Pancreas (tissue), 10 donors: ENCODE measurements at regions not wholly inside any gene's neighbourhood (a gene's known extent, or its start where the extent isn't known, plus 50 kb on each side); places are given as distances from the start of the nearest gene placed in this dataset.
"Not testable (repeated sequence)": the region's sequence is repeated elsewhere in the genome, so short reads cannot be mapped to it uniquely, and the experiment has no call there.

Source experiments
- ATAC-seq, 4 donors: fragments of 200-7000 bp; cut with Tn5 transposase; one replicate each; pipeline versions ENCODE4 v1.8.0 to v1.9.1; 2020; ENCODE audit warnings: mild to moderate bottlenecking in 4 of 4, moderate library complexity in 4 of 4
- DNase-seq, 6 donors: peaks; one replicate each; pipeline ENCODE4 v3.0.0-alpha.2; 2020
- FAIRE-seq: peaks from 2 replicates; lab custom pipeline; 2012; peaks lifted over from hg19 to GRCh38; lab: Jason Lieb, UNC
- H3K27ac ChIP-seq, 4 donors: fragments of 200-600 bp; sonication (generic); 1 replicate in 3 of 4; 2 replicates in 1 of 4; pipeline versions ENCODE4 v1.5.0 to v1.8.0; 2020
- H3K27me3 ChIP-seq, 4 donors: fragments of 200-600 bp; one replicate each; pipeline ENCODE4 v1.8.0; 2021
- H3K36me3 ChIP-seq, 3 donors: fragments of 200-600 bp; sonication (generic) in 1 of 3; one replicate each; pipeline versions ENCODE4 v1.5.0 to v1.8.0; 2020 to 2021
- H3K4me1 ChIP-seq, 3 donors: fragments of 200-600 bp; one replicate each; pipeline ENCODE4 v1.8.0; 2021
- H3K4me3 ChIP-seq, 4 donors: fragments of 200-600 bp; sonication (generic) in 2 of 4; one replicate each; pipeline versions ENCODE4 v1.5.0 to v1.8.0; 2020 to 2021
- H3K9me3 ChIP-seq, 4 donors: fragments of 200-600 bp; one replicate each; pipeline ENCODE4 v1.8.0; 2021
- WGBS, 2 donors: extraction: QIAGEN DNeasy Blood & Tissue Kit; methylation state at CpG; one replicate each; pipeline ENCODE4 v1.1.7; 2013; 5-methylcytosine and 5-hydroxymethylcytosine counted together
- intact Hi-C, 3 donors: fragments of 100-400 bp; cut with DNase I; formaldehyde crosslinking; loops; one replicate each; pipeline versions ENCODE4 v1.11.1 to v1.14.2; 2022
- TF ChIP-seq, protein P1 (sequence below), 4 donors: fragments of 200-600 bp; sonication (generic) in 3 of 4; IDR thresholded peaks; one replicate each; pipeline versions ENCODE4 v1.5.0 to v1.8.0; 2021; ENCODE audit warnings: antibody characterized with exemption in 4 of 4
- donor health status: healthy with polysubstance abuse.
- donor health status: DM: no; HTN: no; CAD: no; lungs with moderate emphysema.
- donor health status: DM: no; HTN: no; CAD: no.
- donor health status: control.
- donor health status: control.
- donor health status: Bipolar disorder and iron deficiency.
- donor health status: DM: yes; HTN: yes; CAD: no.
- donor health status: DM: no; HTN: no; CAD: no.
- donor health status: DM: no; HTN: no; CAD: no.
- donor health status: DM: yes; HTN: yes; CAD: no.

DNA sequence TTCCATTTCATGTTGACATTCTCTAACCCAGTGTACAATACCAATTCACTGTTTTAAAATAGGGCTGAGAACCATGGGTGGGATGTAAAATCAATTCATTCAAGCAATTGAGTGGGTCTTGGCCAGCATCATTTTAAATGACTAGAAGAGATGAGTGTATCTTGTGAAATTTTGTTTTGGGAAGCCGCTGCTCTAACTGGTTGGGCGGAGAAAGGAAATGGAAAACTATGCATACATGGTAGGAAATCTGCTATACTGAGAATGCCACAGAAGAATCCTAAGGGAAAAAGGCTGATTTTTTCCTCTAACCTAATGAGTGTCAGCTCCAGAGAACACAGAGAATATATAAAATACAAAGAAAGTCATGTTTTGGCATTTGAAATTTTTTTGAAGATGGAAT, 54.8 kb upstream of the DCLK2 start:
- Histone ChIP-seq H3K27me3 (no peaks in the 10 kb centered on the region), H3K27ac (no peak overlapping the region), H3K9me3 (no peaks in the 10 kb centered on the region), H3K4me3 (no peak overlapping the region), H3K36me3 (no peaks in the 10 kb centered on the region), H3K4me1 (no peaks in the 10 kb centered on the region)
- TF ChIP-seq, protein P1, sequence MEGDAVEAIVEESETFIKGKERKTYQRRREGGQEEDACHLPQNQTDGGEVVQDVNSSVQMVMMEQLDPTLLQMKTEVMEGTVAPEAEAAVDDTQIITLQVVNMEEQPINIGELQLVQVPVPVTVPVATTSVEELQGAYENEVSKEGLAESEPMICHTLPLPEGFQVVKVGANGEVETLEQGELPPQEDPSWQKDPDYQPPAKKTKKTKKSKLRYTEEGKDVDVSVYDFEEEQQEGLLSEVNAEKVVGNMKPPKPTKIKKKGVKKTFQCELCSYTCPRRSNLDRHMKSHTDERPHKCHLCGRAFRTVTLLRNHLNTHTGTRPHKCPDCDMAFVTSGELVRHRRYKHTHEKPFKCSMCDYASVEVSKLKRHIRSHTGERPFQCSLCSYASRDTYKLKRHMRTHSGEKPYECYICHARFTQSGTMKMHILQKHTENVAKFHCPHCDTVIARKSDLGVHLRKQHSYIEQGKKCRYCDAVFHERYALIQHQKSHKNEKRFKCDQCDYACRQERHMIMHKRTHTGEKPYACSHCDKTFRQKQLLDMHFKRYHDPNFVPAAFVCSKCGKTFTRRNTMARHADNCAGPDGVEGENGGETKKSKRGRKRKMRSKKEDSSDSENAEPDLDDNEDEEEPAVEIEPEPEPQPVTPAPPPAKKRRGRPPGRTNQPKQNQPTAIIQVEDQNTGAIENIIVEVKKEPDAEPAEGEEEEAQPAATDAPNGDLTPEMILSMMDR (IDR thresholded peaks at IDR 0.05): no peak
- FAIRE-seq (no peak), DNase-seq (no peak), ATAC-seq (no peak)
- 95 to 96% methylated on average over 2 of the region's 2 CpGs for WGBS, 2 donors
- intact Hi-C loops: no loop called here

DNA sequence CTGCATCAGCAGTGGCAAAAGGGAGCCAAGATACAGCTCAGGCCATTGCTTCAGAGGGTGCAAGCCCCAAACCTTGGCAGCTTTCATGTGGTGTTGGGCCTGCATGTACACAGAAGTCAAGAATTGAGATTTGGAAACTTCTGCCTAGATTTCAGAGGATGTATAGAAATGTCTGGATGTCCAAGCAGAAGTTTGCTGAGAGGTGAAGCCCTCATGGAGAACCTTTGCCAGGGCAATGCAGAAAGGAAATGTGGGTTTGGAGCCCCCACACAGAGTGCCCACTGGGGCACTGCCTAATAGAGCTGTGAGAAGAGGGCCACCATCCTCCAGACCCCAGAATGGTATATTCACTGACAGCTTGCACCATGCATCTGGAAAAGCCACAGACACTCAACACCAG, 51.3 kb upstream of the DCLK2 start:
- H3K4me3 ChIP-seq, FAIRE-seq, H3K36me3 ChIP-seq, intact Hi-C loops, H3K27me3 ChIP-seq, H3K9me3 ChIP-seq, H3K4me1 ChIP-seq, ATAC-seq, DNase-seq, H3K27ac ChIP-seq: not testable (repeated sequence)
